Type B pancreatic cell (in vitro differentiated cells): ENCODE measurements at regions not wholly inside any gene's neighbourhood (a gene's known extent, or its start where the extent isn't known, plus 50 kb on each side); places are given as distances from the start of the nearest gene placed in this dataset.
A peak's percentile ranks its signal among the peaks of the same experiment; 100 is the strongest.

ENCODE experiments used
- DNase-seq: peaks from one replicate; pipeline ENCODE4 v3.0.0; 2021; ENCODE audit warnings: mixed read lengths; ENCODE audit not compliant: unreplicated experiment; ENCODE audit errors: extremely low spot score
- H3K27ac Mint-ChIP-seq: 2 replicates; pipeline ENCODE4 v1.8.0; 2021; ENCODE audit warnings: mild to moderate bottlenecking, mixed read lengths
- H3K27me3 Mint-ChIP-seq: 2 replicates; pipeline ENCODE4 v1.8.0; 2021; ENCODE audit warnings: mixed read lengths
- H3K36me3 Mint-ChIP-seq: 2 replicates; pipeline ENCODE4 v1.8.0; 2021; ENCODE audit warnings: mixed read lengths
- H3K4me1 Mint-ChIP-seq: one replicate; pipeline ENCODE4 v1.8.0; 2021; ENCODE audit warnings: mixed read lengths; ENCODE audit not compliant: unreplicated experiment
- H3K4me3 Mint-ChIP-seq: 2 replicates; pipeline ENCODE4 v1.8.0; 2021; ENCODE audit warnings: mild to moderate bottlenecking, mixed read lengths
- H3K9me3 Mint-ChIP-seq: 2 replicates; pipeline ENCODE4 v1.8.0; 2021; ENCODE audit warnings: mixed read lengths
- CTCF ChIP-seq: fragments of 200-600 bp; sonication (generic); conservative IDR thresholded peaks from 2 replicates; pipeline ENCODE4 v1.5.0; 2021; ENCODE audit warnings: antibody characterized with exemption, mild to moderate bottlenecking

GRCh38 chr2:234691968-234692955 is 195.4 kb upstream of the ARL4C start:
- TF ChIP-seq CTCF: no peak
- Mint-ChIP-seq H3K27me3 (peaks cover 4% of the 10 kb centered on the region), H3K9me3 (peaks cover 13% of the 10 kb centered on the region), H3K27ac (peak overlapping the region; percentile 63), H3K4me3 (peak overlapping the region; percentile 28), H3K4me1 (peaks cover 43% of the 10 kb centered on the region), H3K36me3 (no peaks in the 10 kb centered on the region)
- DNase-seq: no peak

GRCh38 chr2:234691214-234691575 is 194.3 kb upstream of the ARL4C start:
- H3K9me3 Mint-ChIP-seq: peaks cover 8% of the 10 kb centered on the region
- no peak for DNase-seq
- TF ChIP-seq CTCF: no peak
- H3K36me3 Mint-ChIP-seq: no peaks in the 10 kb centered on the region
- H3K4me3 Mint-ChIP-seq: peak overlapping the region; percentile 28
- peaks cover 4% of the 10 kb centered on the region for H3K27me3 Mint-ChIP-seq
- H3K4me1 Mint-ChIP-seq: peaks cover 52% of the 10 kb centered on the region
- H3K27ac Mint-ChIP-seq: peak overlapping the region; percentile 63

- no peaks in the 10 kb centered on the region for H3K36me3 Mint-ChIP-seq
- peaks cover 4% of the 10 kb centered on the region for H3K27me3 Mint-ChIP-seq
- TF ChIP-seq CTCF: no peak
- peaks cover 3% of the 10 kb centered on the region for H3K9me3 Mint-ChIP-seq
- peak overlapping the region; percentile 28 for H3K4me3 Mint-ChIP-seq
- DNase-seq: no peak
- peaks cover 57% of the 10 kb centered on the region for H3K4me1 Mint-ChIP-seq
- H3K27ac Mint-ChIP-seq: peak overlapping the region; percentile 63
Observed at GRCh38 chr2:234690569-234691213, 193.8 kb upstream of the ARL4C start.

- Mint-ChIP-seq H3K27me3 (peaks cover 4% of the 10 kb centered on the region), H3K4me3 (no peak overlapping the region), H3K4me1 (peaks cover 58% of the 10 kb centered on the region), H3K36me3 (no peaks in the 10 kb centered on the region), H3K27ac (no peak overlapping the region), H3K9me3 (no peaks in the 10 kb centered on the region)
- DNase-seq: no peak
- TF ChIP-seq CTCF: no peak
Observed at GRCh38 chr2:234689911-234690379, 193.1 kb upstream of the ARL4C start.

GRCh38 chr2:234687718-234688475 is 191.0 kb upstream of the ARL4C start:
- no peak for DNase-seq
- no peak overlapping the region for H3K4me3 Mint-ChIP-seq
- no peaks in the 10 kb centered on the region for H3K36me3 Mint-ChIP-seq
- H3K4me1 Mint-ChIP-seq: peaks cover 54% of the 10 kb centered on the region
- H3K27ac Mint-ChIP-seq: no peak overlapping the region
- peaks cover 4% of the 10 kb centered on the region for H3K27me3 Mint-ChIP-seq
- no peak for TF ChIP-seq CTCF
- H3K9me3 Mint-ChIP-seq: no peaks in the 10 kb centered on the region
